GM10248 (cell line): ENCODE measurements at regions not wholly inside any gene's neighbourhood (a gene's known extent, or its start where the extent isn't known, plus 50 kb on each side); places are given as distances from the start of the nearest gene placed in this dataset.

Experiments used
- CTCF ChIA-PET: fragments of 300-600 bp; sonication (Branson Sonifier 250); formaldehyde crosslinking; extraction: SDS; loops from one replicate; lab custom pipeline; 2021; ENCODE audit warnings: antibody characterized with exemption; lab: Yijun Ruan, JAX
- POLR2A ChIA-PET: fragments of 350-650 bp; sonication (Branson Sonifier 250); formaldehyde crosslinking; extraction: SDS; loops from one replicate; lab custom pipeline; 2020; ENCODE audit warnings: antibody characterized with exemption; lab: Yijun Ruan, JAX
- DNase-seq: peaks from one replicate; pipeline ENCODE4 v3.0.0; 2012; ENCODE audit errors: extremely low spot score
- TF ChIP-seq, protein P1 (sequence below): IDR thresholded peaks from 2 replicates; pipeline ENCODE4 v1.5.1; 2012; ENCODE audit warnings: mild to moderate bottlenecking, low read depth; ENCODE audit errors: extremely low read depth, missing control alignments, control extremely low read depth

DNA sequence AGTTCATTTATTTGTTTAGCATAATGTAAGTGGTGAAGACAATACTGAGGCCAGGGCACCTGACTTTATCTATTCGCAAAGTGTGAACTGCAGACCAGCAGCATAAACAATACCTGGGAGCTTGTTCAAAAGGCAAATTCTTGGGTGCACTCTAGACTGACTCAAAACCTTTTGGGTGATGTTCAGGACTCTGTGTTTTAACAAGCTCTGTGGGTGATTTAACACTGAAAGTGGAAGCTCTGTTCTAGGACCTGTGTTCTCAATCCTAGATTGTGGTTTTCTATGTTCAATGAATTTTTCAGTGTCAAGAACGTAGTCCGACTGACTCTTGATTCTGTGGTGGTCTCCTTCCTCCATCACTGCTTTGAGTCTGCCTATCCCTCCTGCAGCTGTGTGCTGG lies 71.9 kb downstream of the GPR88 start:
- ChIA-PET POLR2A (no interaction called here), CTCF (interaction anchor here (1.6 kb wide), 1 partner anchor 13 kb away, joined by 3 read pairs; no protein-coding TSS in a partner anchor)
- DNase-seq = no peak
- TF ChIP-seq, protein P1, sequence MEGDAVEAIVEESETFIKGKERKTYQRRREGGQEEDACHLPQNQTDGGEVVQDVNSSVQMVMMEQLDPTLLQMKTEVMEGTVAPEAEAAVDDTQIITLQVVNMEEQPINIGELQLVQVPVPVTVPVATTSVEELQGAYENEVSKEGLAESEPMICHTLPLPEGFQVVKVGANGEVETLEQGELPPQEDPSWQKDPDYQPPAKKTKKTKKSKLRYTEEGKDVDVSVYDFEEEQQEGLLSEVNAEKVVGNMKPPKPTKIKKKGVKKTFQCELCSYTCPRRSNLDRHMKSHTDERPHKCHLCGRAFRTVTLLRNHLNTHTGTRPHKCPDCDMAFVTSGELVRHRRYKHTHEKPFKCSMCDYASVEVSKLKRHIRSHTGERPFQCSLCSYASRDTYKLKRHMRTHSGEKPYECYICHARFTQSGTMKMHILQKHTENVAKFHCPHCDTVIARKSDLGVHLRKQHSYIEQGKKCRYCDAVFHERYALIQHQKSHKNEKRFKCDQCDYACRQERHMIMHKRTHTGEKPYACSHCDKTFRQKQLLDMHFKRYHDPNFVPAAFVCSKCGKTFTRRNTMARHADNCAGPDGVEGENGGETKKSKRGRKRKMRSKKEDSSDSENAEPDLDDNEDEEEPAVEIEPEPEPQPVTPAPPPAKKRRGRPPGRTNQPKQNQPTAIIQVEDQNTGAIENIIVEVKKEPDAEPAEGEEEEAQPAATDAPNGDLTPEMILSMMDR = no peak

DNA sequence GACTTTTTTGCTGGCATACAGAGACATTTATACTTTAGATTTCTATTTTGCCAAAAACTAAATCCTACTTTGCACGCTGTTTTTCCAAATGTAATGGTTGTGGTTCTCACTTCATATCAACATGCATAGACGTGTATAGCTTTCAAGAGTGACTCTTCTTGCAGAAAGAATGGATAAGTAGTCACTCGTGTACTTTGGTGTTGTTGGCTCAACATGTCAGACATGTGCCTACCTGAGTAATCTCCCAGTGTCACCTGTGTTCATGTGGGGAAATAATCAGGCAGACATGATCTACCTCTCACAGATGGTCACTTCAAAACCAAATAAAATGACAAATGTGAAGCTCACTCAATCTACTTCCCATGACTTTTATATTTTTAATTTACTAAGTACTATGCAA lies 73.1 kb downstream of the GPR88 start:
- ChIA-PET POLR2A (no interaction called here), CTCF (interaction anchor here (0.7 kb wide), 1 partner anchor 12 kb away, joined by 3 read pairs; no protein-coding TSS in a partner anchor)
- DNase-seq = no peak
- TF ChIP-seq, protein P1 = no peak

DNA sequence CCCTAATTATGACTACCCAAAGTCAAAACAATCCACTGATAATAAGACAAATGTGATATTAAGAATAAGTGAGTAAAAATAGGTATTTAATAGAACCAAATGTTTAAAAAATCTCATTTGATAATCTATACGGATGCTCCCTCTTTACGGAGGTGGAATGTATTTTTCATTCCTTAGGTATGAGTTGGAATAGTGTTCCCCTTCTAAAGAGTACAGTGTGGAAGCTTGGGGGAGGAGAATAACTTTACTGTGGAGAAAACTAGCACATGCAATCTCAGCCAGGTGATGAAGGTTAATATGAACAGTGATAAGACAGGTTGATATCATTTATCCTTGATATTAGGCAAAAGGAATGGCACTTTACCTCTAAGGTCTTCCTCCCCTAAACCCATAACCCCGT lies 74.6 kb downstream of the GPR88 start:
- CTCF ChIA-PET = no interaction called here
- POLR2A ChIA-PET = no interaction called here
- DNase-seq = no peak
- TF ChIP-seq, protein P1 = no peak

DNA sequence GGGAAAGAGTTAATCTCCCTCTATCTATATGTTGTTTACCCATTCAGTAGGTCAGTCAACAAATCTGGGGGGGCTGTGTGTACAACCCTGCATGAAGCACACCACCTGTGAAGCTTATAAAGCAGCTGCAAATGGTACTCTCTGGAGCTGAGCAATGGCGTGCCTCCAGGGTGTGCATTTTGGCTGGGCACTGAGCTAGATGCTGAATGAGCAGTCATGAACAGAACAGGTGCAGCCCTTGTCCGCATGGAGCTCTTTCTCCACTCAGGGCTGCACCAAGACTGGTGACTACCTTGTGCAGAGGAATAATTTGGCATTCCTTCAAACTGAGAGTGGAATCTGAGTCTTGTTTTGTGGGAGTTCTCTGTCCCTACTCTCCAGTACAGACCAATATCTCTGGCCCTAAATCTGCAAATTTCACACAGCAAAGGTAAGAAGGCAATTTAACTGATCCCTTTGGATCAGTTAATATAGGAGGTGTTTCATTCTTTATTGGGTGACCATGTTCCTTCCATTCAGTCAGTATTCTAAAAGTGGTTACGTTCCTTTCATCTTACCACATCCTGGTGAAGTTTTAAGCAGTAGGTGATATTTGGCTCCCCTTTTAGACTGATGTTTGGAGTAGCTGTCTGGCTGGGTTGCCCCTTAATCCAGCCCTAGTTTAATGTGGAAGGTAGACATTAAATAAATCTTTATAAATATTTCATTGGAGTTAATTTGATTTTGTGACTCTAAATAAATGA lies 76.0 kb downstream of the GPR88 start:
- CTCF ChIA-PET = no interaction called here
- DNase-seq = no peak
- TF ChIP-seq, protein P1 = no peak
- POLR2A ChIA-PET = no interaction called here

DNA sequence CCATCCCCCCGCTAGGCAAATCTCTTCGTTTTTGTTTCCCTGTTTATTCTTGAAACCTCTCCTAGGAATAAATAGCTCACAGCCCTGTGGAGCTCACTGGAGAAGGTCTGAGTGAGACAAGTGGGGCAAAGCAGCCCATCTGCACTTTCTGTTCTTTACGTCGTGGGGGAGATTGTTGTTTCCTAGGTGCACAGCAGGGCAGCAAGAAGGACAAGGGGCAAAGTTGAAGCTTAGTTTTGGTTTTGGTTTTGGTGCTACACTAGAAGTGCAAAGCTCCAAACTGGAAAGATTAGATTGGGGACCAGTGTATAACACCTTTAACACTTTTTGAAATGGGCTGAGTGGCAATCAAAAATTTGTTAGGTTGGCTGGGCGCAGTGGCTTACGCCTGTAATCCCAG lies 76.6 kb downstream of the GPR88 start:
- TF ChIP-seq, protein P1 = no peak
- ChIA-PET CTCF (interaction anchor here (2.4 kb wide), 1 partner anchor 7 kb away, joined by 7 read pairs; no protein-coding TSS in a partner anchor), POLR2A (no interaction called here)
- DNase-seq = no peak

DNA sequence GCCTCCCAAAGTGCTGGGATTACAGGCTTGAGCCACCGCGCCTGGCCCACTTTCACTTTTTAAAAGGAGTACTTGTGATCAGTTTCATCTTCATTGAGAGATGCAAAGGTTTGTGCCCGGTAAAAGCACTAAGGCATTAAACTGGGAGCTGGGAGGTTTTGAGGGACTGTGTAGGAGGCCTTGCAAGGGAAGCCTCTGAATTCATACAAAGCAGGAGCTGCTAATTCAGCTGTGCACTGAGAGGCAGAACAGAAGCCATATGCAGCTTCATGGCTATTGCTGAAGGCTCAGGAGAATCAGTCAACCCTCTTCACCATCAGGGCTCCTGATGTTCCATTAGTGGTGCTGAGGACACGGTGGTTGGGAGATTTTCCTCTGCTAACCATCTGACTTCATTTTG lies 77.7 kb downstream of the GPR88 start:
- POLR2A ChIA-PET = no interaction called here
- TF ChIP-seq, protein P1 = no peak
- DNase-seq = no peak
- CTCF ChIA-PET = interaction anchor here (1.4 to 2.4 kb wide), 3 partner anchors 9 to 25 kb away, joined by 3 to 7 read pairs (median 4); no protein-coding TSS in a partner anchor
